Neural cell (in vitro differentiated cells): ENCODE measurements at regions not wholly inside any gene's neighbourhood (a gene's known extent, or its start where the extent isn't known, plus 50 kb on each side); places are given as distances from the start of the nearest gene placed in this dataset.

Experiments used
- H2AFZ ChIP-seq: fragments of 200-600, 300-800 bp; sonication (generic), shearing (Covaris generic); 2 replicates; pipeline ENCODE4 v1.6.0; 2014; ENCODE audit warnings: low read depth, mild to moderate bottlenecking, antibody characterized with exemption, low read length, moderate library complexity
- H3F3A ChIP-seq: fragments of 200-600 bp; shearing (Covaris generic); 2 replicates; pipeline ENCODE4 v1.6.1; 2016; ENCODE audit warnings: mild to moderate bottlenecking, moderate library complexity, mixed read lengths, antibody characterized with exemption, low read length; ENCODE audit not compliant: insufficient read depth, poor library complexity, severe bottlenecking
- H3K27ac ChIP-seq: fragments of 200-600, 300-800 bp; sonication (generic), shearing (Covaris generic); 2 replicates; pipeline ENCODE4 v1.5.1; 2014; ENCODE audit warnings: mild to moderate bottlenecking, low read length, moderate library complexity
- H3K27me3 ChIP-seq: fragments of 300-800, 200-600 bp; sonication (generic), shearing (Covaris generic); 2 replicates; pipeline ENCODE4 v1.6.0; 2014; ENCODE audit warnings: mild to moderate bottlenecking, low read depth, low read length, moderate library complexity; ENCODE audit not compliant: insufficient read depth
- H3K36me3 ChIP-seq: fragments of 300-800, 200-600 bp; sonication (generic), shearing (Covaris generic); 2 replicates; pipeline ENCODE4 v1.5.1; 2014; ENCODE audit warnings: mild to moderate bottlenecking, antibody characterized with exemption, low read length, moderate library complexity; ENCODE audit not compliant: insufficient read depth
- H3K4me2 ChIP-seq: fragments of 300-800, 200-600 bp; sonication (generic), shearing (Covaris generic); 2 replicates; pipeline ENCODE4 v1.6.0; 2014; ENCODE audit warnings: mild to moderate bottlenecking, low read length
- H3K4me3 ChIP-seq: fragments of 300-800, 200-600 bp; sonication (generic), shearing (Covaris generic); 2 replicates; pipeline ENCODE4 v1.5.1; 2014; ENCODE audit warnings: mild to moderate bottlenecking, low read length, moderate library complexity
- H3K79me2 ChIP-seq: fragments of 200-600 bp; shearing (Covaris generic); replicated peaks from 2 replicates; pipeline ENCODE4 v1.6.0; 2014; ENCODE audit warnings: mild to moderate bottlenecking, low read length, moderate library complexity; ENCODE audit not compliant: insufficient read depth
- H3K9ac ChIP-seq: fragments of 300-800, 200-600 bp; sonication (generic), shearing (Covaris generic); 2 replicates; pipeline ENCODE4 v1.6.1; 2016; ENCODE audit warnings: mild to moderate bottlenecking, low read length, mixed read lengths
- H3K9me2 ChIP-seq: fragments of 200-600 bp; shearing (Covaris generic); 2 replicates; pipeline ENCODE4 v1.6.1; 2016; ENCODE audit warnings: mild to moderate bottlenecking, low read length, mixed read lengths; ENCODE audit not compliant: insufficient read depth
- H3K9me3 ChIP-seq: fragments of 200-600, 300-800 bp; sonication (generic), shearing (Covaris generic); 2 replicates; pipeline ENCODE4 v1.6.1; 2016; ENCODE audit warnings: mild to moderate bottlenecking, mixed run types, low read length, moderate library complexity, mixed read lengths
- H4K20me1 ChIP-seq: fragments of 200-600 bp; shearing (Covaris generic); 2 replicates; pipeline ENCODE4 v1.6.1; 2016; ENCODE audit warnings: mild to moderate bottlenecking, mixed run types; ENCODE audit not compliant: insufficient read depth
- CTCF ChIP-seq: fragments of 450-650 bp; IDR thresholded peaks from 2 replicates; pipeline ENCODE4 v1.5.1; 2014; ENCODE audit warnings: antibody characterized with exemption, mild to moderate bottlenecking, moderate library complexity; ENCODE audit not compliant: poor library complexity, severe bottlenecking
- EP300 ChIP-seq: fragments of 450-650 bp; conservative IDR thresholded peaks from 2 replicates; pipeline ENCODE4 v1.6.1; 2014; ENCODE audit warnings: antibody characterized with exemption, mild to moderate bottlenecking, moderate library complexity; ENCODE audit not compliant: poor library complexity, severe bottlenecking
- EZH2 ChIP-seq: fragments of 200-600, 300-800 bp; shearing (Covaris generic), sonication (generic); IDR thresholded peaks from 2 replicates; pipeline ENCODE4 v1.6.1; 2014; ENCODE audit warnings: antibody characterized with exemption, low read length, borderline replicate concordance, mild to moderate bottlenecking; ENCODE audit not compliant: insufficient read depth, poor library complexity, severe bottlenecking
- MXI1 ChIP-seq: fragments of 450-650 bp; conservative IDR thresholded peaks from 2 replicates; pipeline ENCODE4 v1.6.1; 2014; ENCODE audit warnings: antibody characterized with exemption, mild to moderate bottlenecking; ENCODE audit not compliant: poor library complexity, severe bottlenecking
- POLR2AphosphoS5 ChIP-seq: IDR thresholded peaks from 2 replicates; pipeline ENCODE4 v1.6.1; 2012
- REST ChIP-seq: IDR thresholded peaks from 2 replicates; pipeline ENCODE4 v1.6.1; 2012; ENCODE audit warnings: borderline replicate concordance
- SMC3 ChIP-seq: fragments of 450-650 bp; conservative IDR thresholded peaks from 2 replicates; pipeline ENCODE4 v1.6.1; 2014; ENCODE audit warnings: antibody characterized with exemption, mild to moderate bottlenecking, moderate library complexity; ENCODE audit not compliant: poor library complexity
- TAF1 ChIP-seq: IDR thresholded peaks from 2 replicates; pipeline ENCODE4 v1.6.1; 2012; ENCODE audit warnings: low read depth

GRCh38 chr17:72485596-72485995 lies 364.8 kb downstream of the SOX9 start:
- H3K36me3 ChIP-seq = no peaks in the 10 kb centered on the region
- H3K9ac ChIP-seq = no peak overlapping the region
- H3K79me2 ChIP-seq = no peaks in the 10 kb centered on the region
- H3K27ac ChIP-seq = no peak overlapping the region
- H4K20me1 ChIP-seq = no peaks in the 10 kb centered on the region
- no peaks in the 10 kb centered on the region for H3F3A ChIP-seq
- no peak overlapping the region for H2AFZ ChIP-seq
- TF ChIP-seq EP300 (no peak), POLR2AphosphoS5 (no peak), SMC3 (no peak)
- no peaks in the 10 kb centered on the region for H3K9me3 ChIP-seq
- H3K9me2 ChIP-seq = no peaks in the 10 kb centered on the region
- H3K4me2 ChIP-seq = no peak overlapping the region
- no peaks in the 10 kb centered on the region for H3K27me3 ChIP-seq
- H3K4me3 ChIP-seq = no peak overlapping the region

GRCh38 chr17:72486806-72487205 lies 366.0 kb downstream of the SOX9 start:
- no peak overlapping the region for H3K27ac ChIP-seq
- no peaks in the 10 kb centered on the region for H3K79me2 ChIP-seq
- no peaks in the 10 kb centered on the region for H4K20me1 ChIP-seq

DNA sequence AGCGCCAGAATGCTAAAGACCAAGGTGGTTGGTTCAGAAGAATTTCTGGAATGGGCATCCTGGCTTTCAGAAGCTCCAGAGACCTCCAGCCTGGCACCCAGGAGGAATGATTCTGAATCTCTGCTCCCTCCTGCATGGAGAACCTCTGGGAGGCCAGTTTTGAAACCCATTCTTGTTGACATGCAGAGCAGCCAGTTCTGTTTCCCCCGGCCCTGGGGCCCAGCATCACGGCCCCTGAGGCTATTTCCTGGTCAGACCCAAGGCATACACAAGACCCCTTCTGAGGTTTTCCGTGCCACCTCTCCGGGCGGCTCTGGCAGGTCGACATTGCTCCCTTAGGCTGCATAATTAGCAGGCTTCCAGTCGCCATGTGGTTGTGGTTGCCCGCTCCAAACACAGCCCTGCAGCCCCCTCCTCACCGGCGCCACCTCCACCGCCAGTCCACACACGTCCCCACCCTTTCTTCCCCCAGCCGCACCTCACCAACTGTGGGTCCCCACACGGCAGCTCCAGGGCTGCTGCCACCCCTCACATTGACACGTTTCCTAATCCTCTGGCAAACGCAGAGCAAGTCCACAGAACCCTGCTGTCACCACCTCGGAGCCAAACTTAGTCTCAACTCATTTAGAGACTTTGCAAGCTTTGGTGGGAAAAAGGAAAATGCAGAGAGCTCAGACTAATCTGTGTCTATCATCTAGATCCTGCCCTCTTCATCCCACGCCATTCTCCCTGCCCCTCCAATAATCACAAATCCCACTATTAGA lies 367.1 kb downstream of the SOX9 start:
- no peaks in the 10 kb centered on the region for H4K20me1 ChIP-seq
- no peak overlapping the region for H3K4me3 ChIP-seq
- no peaks in the 10 kb centered on the region for H3K9me2 ChIP-seq
- H3K27me3 ChIP-seq = no peaks in the 10 kb centered on the region
- H3F3A ChIP-seq = no peaks in the 10 kb centered on the region
- no peak overlapping the region for H2AFZ ChIP-seq
- H3K9me3 ChIP-seq = no peaks in the 10 kb centered on the region
- no peak overlapping the region for H3K4me2 ChIP-seq
- TF ChIP-seq EP300 (no peak), POLR2AphosphoS5 (no peak), EZH2 (no peak), CTCF (no peak), REST (no peak), MXI1 (no peak), TAF1 (no peak)
- H3K79me2 ChIP-seq = no peaks in the 10 kb centered on the region
- no peak overlapping the region for H3K27ac ChIP-seq
- no peaks in the 10 kb centered on the region for H3K36me3 ChIP-seq
- H3K9ac ChIP-seq = no peak overlapping the region

More at GRCh38 chr17:72486806-72487205, 366.0 kb downstream of the SOX9 start:
- H3K9me2 ChIP-seq = no peaks in the 10 kb centered on the region
- no peaks in the 10 kb centered on the region for H3F3A ChIP-seq
- no peaks in the 10 kb centered on the region for H3K27me3 ChIP-seq
- no peak overlapping the region for H3K4me2 ChIP-seq
- no peak overlapping the region for H3K4me3 ChIP-seq
- H3K9me3 ChIP-seq = no peaks in the 10 kb centered on the region
- H2AFZ ChIP-seq = no peak overlapping the region
- H3K36me3 ChIP-seq = no peaks in the 10 kb centered on the region
- TF ChIP-seq MXI1 = no peak
- H3K9ac ChIP-seq = no peak overlapping the region
